Mesendoderm (in vitro differentiated cells): ENCODE measurements at regions not wholly inside any gene's neighbourhood (a gene's known extent, or its start where the extent isn't known, plus 50 kb on each side); places are given as distances from the start of the nearest gene placed in this dataset.
A peak's percentile ranks its signal among the peaks of the same experiment; 100 is the strongest.

Source experiments
- DNase-seq: peaks from one replicate; pipeline ENCODE4 v3.0.0; 2013
- H2AK5ac ChIP-seq: 2 replicates; pipeline ENCODE4 v1.6.1; 2013; ENCODE audit warnings: low read length, inconsistent platforms
- H2BK120ac ChIP-seq: 2 replicates; pipeline ENCODE4 v1.6.1; 2013; ENCODE audit warnings: low read depth, mild to moderate bottlenecking, low read length, moderate library complexity, mixed read lengths
- H2BK15ac ChIP-seq: replicated peaks from 2 replicates; pipeline ENCODE4 v1.6.1; 2013; ENCODE audit warnings: low read depth, mild to moderate bottlenecking, moderate library complexity
- H2BK5ac ChIP-seq: 2 replicates; pipeline ENCODE4 v1.6.1; 2013; ENCODE audit warnings: low read length, inconsistent platforms
- H3K18ac ChIP-seq: 2 replicates; pipeline ENCODE4 v1.6.1; 2013; ENCODE audit warnings: mild to moderate bottlenecking, low read length, mixed read lengths
- H3K23ac ChIP-seq: one replicate; pipeline ENCODE4 v1.6.1; 2013; ENCODE audit warnings: low read length
- H3K27ac ChIP-seq: 2 replicates; pipeline ENCODE4 v1.5.1; 2013; ENCODE audit warnings: low read depth, mild to moderate bottlenecking, inconsistent platforms, low read length, moderate library complexity
- H3K27me3 ChIP-seq: 2 replicates; pipeline ENCODE4 v1.6.1; 2013; ENCODE audit warnings: low read length, control low read depth, mild to moderate bottlenecking, inconsistent platforms; ENCODE audit not compliant: insufficient read depth, poor library complexity
- H3K36me3 ChIP-seq: 2 replicates; pipeline ENCODE4 v1.6.1; 2013; ENCODE audit warnings: low read length, inconsistent platforms; ENCODE audit not compliant: control insufficient read depth, insufficient read depth
- H3K4ac ChIP-seq: one replicate; pipeline ENCODE4 v1.6.1; 2013; ENCODE audit warnings: low read depth, mild to moderate bottlenecking, low read length, moderate library complexity
- H3K4me1 ChIP-seq: 2 replicates; pipeline ENCODE4 v1.6.1; 2013; ENCODE audit warnings: low read depth, low read length, inconsistent platforms; ENCODE audit not compliant: control insufficient read depth
- H3K4me2 ChIP-seq: 2 replicates; pipeline ENCODE4 v1.6.1; 2013; ENCODE audit warnings: low read length
- H3K4me3 ChIP-seq: 2 replicates; pipeline ENCODE4 v1.5.1; 2013; ENCODE audit warnings: mild to moderate bottlenecking, low read length
- H3K56ac ChIP-seq: one replicate; pipeline ENCODE4 v1.6.1; 2013; ENCODE audit warnings: low read length
- H3K79me1 ChIP-seq: 2 replicates; pipeline ENCODE4 v1.6.1; 2013; ENCODE audit warnings: low read length, inconsistent platforms
- H3K79me2 ChIP-seq: 2 replicates; pipeline ENCODE4 v1.6.1; 2013; ENCODE audit warnings: mild to moderate bottlenecking, low read length; ENCODE audit not compliant: control insufficient read depth, insufficient read depth
- H3K9ac ChIP-seq: 2 replicates; pipeline ENCODE4 v1.6.1; 2013; ENCODE audit warnings: low read length, inconsistent platforms
- H4K5ac ChIP-seq: one replicate; pipeline ENCODE4 v1.6.1; 2013; ENCODE audit warnings: low read length
- H4K8ac ChIP-seq: one replicate; pipeline ENCODE4 v1.6.1; 2013; ENCODE audit warnings: low read depth, mild to moderate bottlenecking, control low read depth, low read length, moderate library complexity
- WGBS: extraction: QIAGEN DNeasy Blood & Tissue Kit; methylation state at CpG from one replicate; pipeline ENCODE4 v1.1.7; 2013; ENCODE audit warnings: low lambda C conversion rate, missing lambda C conversion rate; ENCODE audit not compliant: insufficient coverage; ENCODE audit errors: extremely low coverage; 5-methylcytosine and 5-hydroxymethylcytosine counted together

DNA sequence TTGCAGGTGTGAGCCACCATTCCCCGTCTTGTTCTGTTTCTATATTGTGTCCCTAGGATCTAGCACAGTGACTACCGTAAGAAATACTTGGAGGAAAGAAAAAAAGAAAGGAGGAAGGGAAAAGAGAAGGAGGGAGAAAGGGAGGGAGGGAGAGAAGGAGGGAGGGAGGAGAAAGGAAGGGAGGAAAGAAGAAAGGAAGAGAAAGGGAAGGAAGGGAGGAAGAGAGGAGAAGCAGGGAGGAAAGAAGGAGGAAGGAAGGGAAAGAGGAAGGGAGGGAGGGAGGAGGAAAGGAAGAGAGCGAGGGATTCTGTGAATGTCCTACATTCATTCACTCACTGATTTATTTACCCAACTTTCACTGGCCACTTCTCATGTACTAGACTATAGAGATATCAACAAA lies 178.4 kb downstream of the MAFB start:
- no peak overlapping the region for H3K23ac ChIP-seq
- H4K5ac ChIP-seq, result no peak overlapping the region
- no peak overlapping the region for H3K18ac ChIP-seq
- H3K4me2 ChIP-seq, result no peak overlapping the region
- no peak overlapping the region for H3K56ac ChIP-seq
- no peak overlapping the region for H2AK5ac ChIP-seq
- H3K36me3 ChIP-seq, result no peaks in the 10 kb centered on the region
- H3K79me1 ChIP-seq, result no peaks in the 10 kb centered on the region
- H3K4me1 ChIP-seq, result peaks cover 2% of the 10 kb centered on the region
- H3K4ac ChIP-seq, result no peak overlapping the region
- no peak overlapping the region for H3K9ac ChIP-seq
- no peak overlapping the region for H2BK120ac ChIP-seq
- H3K27me3 ChIP-seq, result no peaks in the 10 kb centered on the region
- no peak overlapping the region for H4K8ac ChIP-seq
- no peak overlapping the region for H2BK5ac ChIP-seq
- no peak for DNase-seq
- H3K27ac ChIP-seq, result no peak overlapping the region
- no peak overlapping the region for H2BK15ac ChIP-seq
- H3K4me3 ChIP-seq, result no peak overlapping the region
- H3K79me2 ChIP-seq, result no peaks in the 10 kb centered on the region
- WGBS, result no CpG with 5 or more reads among the region's 3 CpGs

DNA sequence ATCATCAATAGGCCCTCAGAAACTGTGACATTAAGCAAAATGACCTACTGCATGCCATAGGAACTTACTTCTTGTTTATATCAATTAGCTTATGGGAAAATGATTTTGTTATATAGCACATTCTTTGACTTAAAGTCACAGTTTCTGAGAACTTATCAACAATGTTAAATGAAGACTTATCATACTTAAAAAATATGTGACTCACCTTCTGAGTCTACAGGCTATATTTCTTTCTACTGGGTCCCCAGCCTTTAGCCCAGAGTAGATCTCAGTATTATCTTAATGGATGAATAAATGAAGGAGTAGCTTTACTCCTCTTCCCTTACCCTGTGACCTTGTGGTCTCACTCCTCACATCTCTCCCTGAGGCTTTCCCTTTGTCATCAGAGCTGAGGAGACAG lies 180.2 kb downstream of the MAFB start:
- Histone ChIP-seq H3K4ac (no peak overlapping the region), H3K79me1 (no peaks in the 10 kb centered on the region), H2BK15ac (no peak overlapping the region), H4K8ac (no peak overlapping the region), H3K27ac (no peak overlapping the region), H2BK5ac (no peak overlapping the region), H3K4me3 (no peak overlapping the region), H4K5ac (no peak overlapping the region), H3K23ac (no peak overlapping the region), H2BK120ac (no peak overlapping the region), H3K9ac (no peak overlapping the region), H3K4me2 (no peak overlapping the region), H3K36me3 (no peaks in the 10 kb centered on the region), H3K18ac (no peak overlapping the region), H3K79me2 (no peaks in the 10 kb centered on the region), H3K56ac (no peak overlapping the region), H3K27me3 (no peaks in the 10 kb centered on the region), H2AK5ac (no peak overlapping the region), H3K4me1 (peaks cover 2% of the 10 kb centered on the region)
- DNase-seq, result no peak

DNA sequence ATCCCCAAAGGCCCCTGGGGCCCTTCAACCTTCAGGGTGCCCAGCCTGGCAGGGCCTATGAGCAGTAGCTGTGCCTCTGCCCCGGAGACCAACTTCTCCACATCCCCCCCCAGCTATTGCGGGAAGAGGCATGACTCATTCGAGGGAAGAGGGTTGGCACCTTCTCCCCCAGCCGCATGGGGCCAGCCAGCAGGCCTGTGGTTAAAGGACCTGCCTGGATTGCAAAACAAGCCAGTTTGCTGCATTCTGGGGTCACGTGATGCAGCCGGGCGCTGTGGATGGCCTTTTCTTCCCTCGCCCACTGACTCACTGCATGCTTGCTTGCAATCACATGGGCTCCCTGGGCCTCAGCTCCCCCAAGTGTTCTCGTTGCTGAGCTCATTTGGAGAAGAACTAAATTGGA lies 182.5 kb downstream of the MAFB start:
- Histone ChIP-seq H3K4ac (no peak overlapping the region), H3K4me1 (peaks cover 2% of the 10 kb centered on the region), H2BK120ac (no peak overlapping the region), H3K56ac (no peak overlapping the region), H4K8ac (no peak overlapping the region), H4K5ac (no peak overlapping the region), H3K4me2 (no peak overlapping the region), H2BK15ac (no peak overlapping the region), H2AK5ac (no peak overlapping the region), H3K9ac (no peak overlapping the region), H3K27ac (no peak overlapping the region), H3K4me3 (no peak overlapping the region), H3K18ac (no peak overlapping the region), H3K79me2 (no peaks in the 10 kb centered on the region), H2BK5ac (no peak overlapping the region), H3K79me1 (no peaks in the 10 kb centered on the region), H3K36me3 (no peaks in the 10 kb centered on the region), H3K27me3 (no peaks in the 10 kb centered on the region), H3K23ac (no peak overlapping the region)
- peak; percentile 68 for DNase-seq
- no CpG with 5 or more reads among the region's 9 CpGs for WGBS

GRCh38 chr20:40503119-40503518 lies 185.9 kb downstream of the MAFB start:
- H3K27me3 ChIP-seq, result no peaks in the 10 kb centered on the region
- no peaks in the 10 kb centered on the region for H3K79me1 ChIP-seq
- H2AK5ac ChIP-seq, result no peak overlapping the region
- H3K27ac ChIP-seq, result no peak overlapping the region
- H3K36me3 ChIP-seq, result no peaks in the 10 kb centered on the region
- no peak overlapping the region for H3K23ac ChIP-seq
- DNase-seq, result no peak
- H3K4me3 ChIP-seq, result no peak overlapping the region
- no peak overlapping the region for H3K4ac ChIP-seq
- H2BK15ac ChIP-seq, result no peak overlapping the region
- no peak overlapping the region for H3K56ac ChIP-seq
- H4K8ac ChIP-seq, result no peak overlapping the region
- no peak overlapping the region for H3K18ac ChIP-seq
- H3K79me2 ChIP-seq, result no peaks in the 10 kb centered on the region
- H2BK5ac ChIP-seq, result no peak overlapping the region
- H3K9ac ChIP-seq, result no peak overlapping the region
- no peaks in the 10 kb centered on the region for H3K4me1 ChIP-seq
- H3K4me2 ChIP-seq, result no peak overlapping the region
- no CpG with 5 or more reads among the region's 3 CpGs for WGBS
- H2BK120ac ChIP-seq, result no peak overlapping the region
- H4K5ac ChIP-seq, result no peak overlapping the region

DNA sequence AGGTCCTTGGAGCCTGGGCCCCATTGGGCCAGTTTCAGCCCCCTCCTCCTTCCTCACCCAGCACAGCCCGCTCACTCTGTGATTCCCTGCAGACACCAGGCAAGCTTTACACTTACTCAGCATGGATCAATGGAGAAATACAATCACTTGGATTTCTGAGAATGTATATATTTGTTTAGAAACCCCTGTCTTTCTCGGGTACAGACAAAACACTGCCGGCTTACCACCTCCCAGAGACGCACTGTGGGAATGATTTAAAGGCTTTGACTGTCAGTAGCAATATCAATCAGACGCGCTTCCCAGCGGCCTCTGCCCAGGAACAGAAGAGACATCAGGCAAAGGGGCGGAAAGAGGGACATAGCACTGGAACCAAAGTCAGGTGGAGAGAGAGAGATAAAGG lies 186.5 kb downstream of the MAFB start:
- Histone ChIP-seq H3K4me1 (no peaks in the 10 kb centered on the region), H3K9ac (no peak overlapping the region), H3K4me3 (no peak overlapping the region), H4K8ac (no peak overlapping the region), H3K18ac (no peak overlapping the region), H3K27me3 (no peaks in the 10 kb centered on the region), H3K4ac (no peak overlapping the region), H2BK5ac (no peak overlapping the region), H3K79me1 (no peaks in the 10 kb centered on the region), H3K36me3 (no peaks in the 10 kb centered on the region), H4K5ac (no peak overlapping the region), H3K4me2 (no peak overlapping the region), H2BK120ac (no peak overlapping the region), H3K23ac (no peak overlapping the region), H3K79me2 (no peaks in the 10 kb centered on the region), H3K56ac (no peak overlapping the region), H2AK5ac (no peak overlapping the region), H2BK15ac (no peak overlapping the region), H3K27ac (no peak overlapping the region)
- no CpG with 5 or more reads among the region's 8 CpGs for WGBS
- DNase-seq, result no peak

GRCh38 chr20:40499391-40499790 lies 189.6 kb downstream of the MAFB start:
- no peak overlapping the region for H4K8ac ChIP-seq
- no peak overlapping the region for H3K23ac ChIP-seq
- H3K18ac ChIP-seq, result no peak overlapping the region
- no peak overlapping the region for H3K56ac ChIP-seq
- H3K79me2 ChIP-seq, result no peaks in the 10 kb centered on the region
- no peak overlapping the region for H3K4me2 ChIP-seq
- H3K27me3 ChIP-seq, result no peaks in the 10 kb centered on the region
- no peak for DNase-seq
- H2BK120ac ChIP-seq, result no peak overlapping the region
- H3K9ac ChIP-seq, result no peak overlapping the region
- H2BK15ac ChIP-seq, result no peak overlapping the region
- no peak overlapping the region for H2AK5ac ChIP-seq
- WGBS, result no CpG with 5 or more reads among the region's 2 CpGs
- no peaks in the 10 kb centered on the region for H3K4me1 ChIP-seq
- H3K36me3 ChIP-seq, result no peaks in the 10 kb centered on the region
- no peak overlapping the region for H3K27ac ChIP-seq
- H3K4ac ChIP-seq, result no peak overlapping the region
- no peak overlapping the region for H4K5ac ChIP-seq
- no peak overlapping the region for H2BK5ac ChIP-seq
- no peak overlapping the region for H3K4me3 ChIP-seq
- H3K79me1 ChIP-seq, result no peaks in the 10 kb centered on the region
